HG03139 (cell line): ENCODE measurements at regions not wholly inside any gene's neighbourhood (a gene's known extent, or its start where the extent isn't known, plus 50 kb on each side); places are given as distances from the start of the nearest gene placed in this dataset.
"Not testable (repeated sequence)": the region's sequence is repeated elsewhere in the genome, so short reads cannot be mapped to it uniquely, and the experiment has no call there.

ENCODE experiments used
- ATAC-seq: cut with Tn5 transposase; IDR thresholded peaks from one replicate; pipeline ENCODE4 v1.9.1; 2021; ENCODE audit not compliant: unreplicated experiment

DNA sequence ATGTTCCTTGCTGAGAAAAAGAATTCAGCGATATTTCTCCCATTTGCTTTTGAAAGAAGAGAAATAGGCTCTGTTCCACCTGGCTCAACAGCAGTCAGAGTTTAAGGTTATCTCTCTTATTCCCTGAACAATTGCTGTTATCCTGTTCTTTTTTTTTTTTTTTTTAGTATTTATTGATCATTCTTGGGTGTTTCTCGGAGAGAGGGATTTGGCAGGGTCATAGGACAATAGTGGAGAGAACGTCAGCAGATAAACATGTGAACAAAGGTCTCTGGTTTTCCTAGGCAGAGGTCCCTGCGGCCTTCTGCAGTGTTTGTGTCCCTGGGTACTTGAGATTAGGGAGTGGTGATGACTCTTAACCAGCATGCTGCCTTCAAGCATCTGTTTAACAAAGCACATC lies 77.5 kb upstream of the DST start:
- ATAC-seq: not testable (repeated sequence)

DNA sequence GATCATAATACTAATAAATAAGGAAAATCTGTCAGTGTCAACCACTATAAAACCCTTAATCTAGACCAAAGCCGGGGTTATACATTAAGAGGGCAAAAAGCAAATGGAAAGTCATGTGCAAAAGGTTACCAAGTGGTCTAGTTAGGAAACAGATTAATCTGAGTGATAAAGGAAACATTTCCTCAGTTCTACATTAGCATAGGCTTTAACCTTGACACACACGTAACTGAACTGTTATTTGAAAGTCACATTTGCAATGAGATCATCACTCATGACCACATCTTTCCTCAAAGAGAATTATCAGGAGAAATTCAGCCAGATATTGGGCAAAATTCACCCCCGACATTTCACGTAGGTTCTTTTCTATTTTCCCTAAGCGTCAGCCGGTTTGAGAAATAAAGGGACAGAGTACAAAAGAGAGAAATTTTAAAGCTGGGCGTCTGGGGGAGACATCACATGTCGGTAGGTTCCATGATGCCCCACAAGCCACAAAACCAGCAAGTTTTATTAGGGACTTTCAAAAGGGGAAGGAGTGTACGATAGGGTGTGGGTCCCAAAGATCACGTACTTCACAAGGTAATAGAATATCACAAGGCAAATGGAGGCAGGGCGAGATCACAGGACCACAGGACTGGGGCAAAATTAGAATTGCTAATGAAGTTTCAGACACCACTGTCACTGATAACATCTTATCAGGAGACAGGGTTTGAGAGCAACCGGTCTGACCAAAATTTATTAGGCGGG lies 76.8 kb upstream of the DST start:
- not testable (repeated sequence) for ATAC-seq

DNA sequence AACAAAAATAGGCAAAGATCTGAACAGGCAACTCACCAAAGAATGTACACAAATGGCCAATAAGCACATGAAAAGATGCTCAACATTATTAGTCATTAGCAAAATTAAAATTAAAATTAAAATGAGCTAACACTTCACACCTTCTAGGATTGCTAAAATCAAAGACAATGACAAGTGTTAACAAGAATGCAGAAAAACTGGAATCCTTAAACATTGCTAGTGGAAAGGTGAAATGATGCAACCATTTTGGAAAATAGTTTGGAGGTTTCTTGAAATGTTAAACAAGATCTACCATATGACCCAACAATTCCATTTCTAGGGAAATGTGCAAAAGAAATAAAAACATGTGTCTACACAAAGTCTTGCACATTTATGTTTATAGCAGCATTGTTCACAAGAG lies 75.5 kb upstream of the DST start:
- no peak for ATAC-seq

DNA sequence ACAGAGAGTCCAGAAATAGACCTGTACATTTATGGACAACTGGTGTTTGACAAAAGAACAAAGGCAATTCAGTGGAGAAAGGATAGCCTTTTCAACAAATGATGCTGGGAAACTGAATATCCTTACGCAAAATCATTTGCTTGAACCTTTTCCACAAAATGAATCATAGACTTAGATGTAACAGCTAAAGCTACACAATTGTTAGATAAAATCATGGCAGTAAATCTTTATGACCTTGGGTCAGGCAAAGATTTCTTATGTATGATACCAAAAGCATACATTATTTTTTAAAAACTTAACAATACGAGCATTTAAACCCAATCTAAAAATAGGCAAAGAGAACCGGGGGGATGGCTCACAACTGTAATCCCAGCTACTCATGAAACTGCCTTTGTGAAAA lies 73.5 kb upstream of the DST start:
- no peak for ATAC-seq

DNA sequence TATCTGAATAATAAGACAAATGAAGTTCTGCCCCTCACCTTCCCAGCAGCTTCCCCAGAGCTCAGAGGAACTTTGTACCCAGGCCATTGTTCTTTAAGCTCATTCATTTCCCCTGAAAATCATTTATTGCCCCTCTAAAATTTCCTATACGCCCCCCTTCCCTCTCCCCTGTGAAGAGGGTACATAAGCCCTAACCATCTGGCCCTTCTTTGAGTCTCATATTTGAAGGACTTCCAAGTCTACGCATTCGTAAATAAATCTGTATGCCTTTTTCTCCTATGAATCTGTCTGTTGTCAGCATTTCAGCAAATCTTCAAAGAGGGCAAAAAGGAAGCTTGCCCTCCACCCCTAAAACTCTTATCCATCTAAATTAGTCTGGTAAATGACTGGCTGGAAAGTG lies 73.1 kb upstream of the DST start:
- no peak for ATAC-seq

DNA sequence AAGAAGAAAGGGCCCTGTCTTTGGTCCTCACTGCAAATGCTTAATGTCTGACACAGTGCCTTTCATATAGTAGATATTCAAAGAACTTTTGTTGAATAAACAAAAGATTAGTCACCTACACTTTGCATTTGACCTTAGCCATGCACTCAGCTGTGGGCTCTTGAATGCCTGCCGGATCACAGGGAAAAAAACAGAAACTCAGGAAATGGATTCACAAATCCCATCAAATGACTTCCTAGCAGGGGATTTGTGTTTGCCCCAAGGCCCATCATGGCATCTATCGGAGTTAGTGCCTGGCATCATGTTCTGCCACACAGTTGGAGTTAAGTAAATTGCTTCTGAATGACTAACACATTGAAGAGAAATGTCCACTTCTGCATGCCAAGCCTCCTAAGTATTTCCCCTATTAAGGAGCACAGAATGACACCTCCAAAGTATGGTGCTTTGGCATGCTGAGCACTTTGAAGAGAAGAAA lies 72.3 kb upstream of the DST start:
- ATAC-seq: no peak

DNA sequence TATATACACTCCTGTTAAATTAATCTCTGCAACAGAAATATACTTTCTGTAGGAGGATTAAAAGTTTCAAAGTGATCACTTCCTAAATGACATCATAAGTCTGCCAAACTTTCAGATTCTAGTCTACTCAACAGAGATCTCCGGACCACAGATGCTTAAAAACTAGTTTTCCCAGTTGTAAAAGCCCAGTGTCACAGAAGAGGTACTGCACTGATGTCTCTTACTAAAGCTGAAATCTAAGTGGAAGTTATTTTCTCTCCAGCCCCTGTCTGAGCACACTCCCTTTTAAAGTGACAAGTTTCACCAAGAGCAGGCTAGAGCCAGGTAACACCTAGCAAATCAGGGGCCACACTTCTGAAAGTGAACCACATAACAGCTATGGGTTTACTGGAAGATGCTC lies 71.6 kb upstream of the DST start:
- no peak for ATAC-seq

DNA sequence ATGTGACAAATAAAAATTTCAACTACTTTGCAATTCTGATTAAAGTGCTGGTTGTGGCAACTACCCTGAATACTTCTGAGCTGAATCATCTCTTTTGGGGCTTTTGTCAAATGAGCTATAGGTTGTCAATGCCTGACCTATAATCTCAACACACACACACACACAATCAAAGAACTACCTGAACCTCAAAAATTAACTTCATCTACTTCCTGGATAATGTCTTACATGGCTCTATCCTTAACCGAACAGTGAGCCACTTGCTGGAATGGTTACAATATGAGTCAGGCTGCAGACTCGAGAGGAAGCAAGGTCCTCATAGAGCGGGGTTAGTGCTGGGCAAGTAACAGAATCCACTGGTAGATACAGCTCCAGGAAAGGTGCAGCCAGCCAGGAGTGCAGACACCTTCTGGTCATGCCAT lies 70.6 kb upstream of the DST start:
- no peak for ATAC-seq

DNA sequence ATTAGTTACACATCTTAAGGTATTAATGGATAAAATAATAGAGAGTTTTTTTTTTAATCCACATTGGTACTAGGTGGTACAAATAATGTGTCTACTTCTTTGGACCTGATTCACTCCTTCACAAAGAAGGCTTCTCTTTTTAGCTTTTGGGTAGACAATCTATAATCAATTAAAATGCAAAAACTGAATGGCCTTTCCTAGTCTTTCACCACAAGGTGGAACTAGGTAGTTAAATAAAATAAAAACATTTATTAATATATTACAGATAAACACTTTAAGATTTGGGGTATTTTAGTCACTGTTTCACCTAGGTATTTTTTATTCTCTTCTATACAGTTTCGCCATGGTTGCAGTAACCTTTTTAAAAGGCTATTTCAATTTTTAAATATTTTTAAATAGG lies 68.3 kb upstream of the DST start:
- ATAC-seq: no peak

DNA sequence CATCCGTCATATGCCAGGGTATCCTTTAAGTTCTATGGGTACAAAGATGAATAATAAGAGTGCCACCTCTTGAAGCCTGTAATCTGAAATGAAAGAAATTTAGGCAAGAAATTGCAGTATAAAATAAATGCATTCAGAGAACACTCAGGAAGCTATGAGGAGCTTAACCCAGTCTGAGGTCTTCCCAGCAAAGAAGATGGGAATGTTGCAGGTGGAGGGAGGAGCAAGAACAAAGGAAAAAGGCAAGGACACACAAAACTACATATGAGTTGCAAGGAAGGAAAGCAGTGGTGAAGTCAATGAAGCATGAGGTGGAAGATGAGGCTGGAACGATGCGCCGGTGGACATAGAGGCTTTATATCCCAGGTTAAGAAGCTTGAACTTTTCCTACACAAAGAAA lies 67.0 kb upstream of the DST start:
- no peak for ATAC-seq

DNA sequence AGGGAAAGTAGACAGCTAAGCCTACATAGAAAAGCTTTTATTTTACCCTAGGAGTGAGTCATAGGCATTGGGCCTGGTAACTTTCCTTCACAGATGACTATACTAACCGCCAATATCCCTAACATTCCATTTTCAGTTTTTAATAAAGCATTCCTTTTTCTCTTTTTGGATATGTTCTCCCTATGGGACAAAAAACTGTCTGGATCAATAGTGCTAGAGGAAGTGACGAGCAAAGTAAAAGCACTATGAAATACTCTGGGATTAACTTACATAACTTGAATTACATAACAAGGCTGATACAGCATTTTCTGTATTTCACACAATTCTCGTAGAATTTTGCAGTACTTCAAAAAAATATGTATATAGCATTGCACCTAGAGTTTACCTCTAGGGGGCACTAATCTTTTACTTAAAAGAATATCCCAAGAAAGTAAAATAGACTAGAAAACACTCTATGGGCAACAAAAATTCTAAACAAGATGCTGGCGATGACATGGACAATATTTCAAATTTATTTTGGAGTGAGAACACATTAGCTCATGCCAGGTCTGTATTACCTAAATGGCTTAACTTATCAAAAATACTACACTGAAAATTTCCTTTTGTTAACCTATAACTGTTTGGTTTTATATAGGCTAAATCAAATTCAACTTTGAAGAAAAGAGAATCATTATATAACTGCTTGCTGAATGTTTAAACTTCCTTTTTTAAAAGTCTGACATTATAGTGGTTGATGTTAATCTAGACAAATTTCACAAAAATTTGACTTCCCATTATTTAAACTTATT lies 66.3 kb upstream of the DST start:
- ATAC-seq: no peak

DNA sequence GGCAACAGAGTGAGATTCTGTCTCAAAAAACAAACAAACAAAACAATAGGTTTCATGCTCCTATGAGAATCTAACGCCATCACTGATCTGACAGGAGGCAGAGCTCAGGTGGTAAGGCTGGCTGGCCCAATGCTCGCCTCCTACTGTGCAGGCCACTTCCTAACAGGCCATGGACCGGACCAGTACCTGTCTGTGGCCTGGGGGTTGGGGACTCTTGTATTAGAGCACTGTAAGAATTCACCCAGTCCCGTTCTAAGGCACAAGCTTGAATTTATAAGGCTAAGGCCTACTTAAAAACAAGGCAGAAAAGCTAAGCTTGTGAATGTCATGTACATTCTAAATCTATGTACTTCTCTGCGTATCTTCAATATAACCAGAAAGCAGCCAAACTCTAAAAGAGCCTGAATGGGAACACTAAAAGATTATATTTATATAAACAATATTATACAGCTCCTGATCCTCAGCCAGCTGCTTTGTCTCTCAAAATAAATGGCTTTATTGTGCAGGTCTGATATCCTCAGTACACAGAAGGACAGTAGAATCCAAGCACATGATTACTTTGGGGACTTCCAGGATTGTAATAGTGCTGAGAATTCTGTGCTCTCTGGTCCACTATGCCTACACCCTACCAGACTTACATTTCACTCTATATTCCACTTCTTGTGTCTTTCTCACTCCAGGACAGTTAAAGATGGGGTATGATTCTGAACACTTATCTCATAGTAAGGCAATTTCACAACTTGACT lies 64.5 kb upstream of the DST start:
- ATAC-seq: no peak

DNA sequence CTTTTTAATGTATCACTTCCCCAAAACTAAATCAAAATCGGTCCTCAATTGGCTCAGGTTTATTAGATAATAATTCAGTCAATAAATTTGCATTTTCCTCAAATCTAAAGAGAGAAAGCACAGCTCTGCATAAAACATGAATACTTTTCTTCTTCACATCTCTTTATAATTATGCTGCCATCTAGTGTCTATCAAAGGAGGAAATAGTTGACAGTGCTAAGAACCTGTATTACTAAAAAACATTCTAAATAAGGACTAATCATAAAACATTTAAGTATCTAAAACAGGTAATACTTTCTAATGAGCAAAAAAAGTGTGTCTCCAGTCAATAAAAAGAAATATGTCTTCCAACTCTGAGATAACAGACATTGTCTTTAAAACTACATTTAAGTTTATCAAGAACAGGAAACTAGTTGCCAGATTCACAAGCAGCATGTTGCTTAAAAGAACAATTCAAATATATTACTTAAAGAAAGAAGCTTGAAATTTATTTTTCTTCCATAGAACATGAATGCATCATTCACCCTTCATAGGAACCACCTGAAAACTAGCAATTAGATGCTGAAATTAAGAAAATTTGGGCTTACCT lies 56.5 kb upstream of the DST start:
- ATAC-seq: no peak

DNA sequence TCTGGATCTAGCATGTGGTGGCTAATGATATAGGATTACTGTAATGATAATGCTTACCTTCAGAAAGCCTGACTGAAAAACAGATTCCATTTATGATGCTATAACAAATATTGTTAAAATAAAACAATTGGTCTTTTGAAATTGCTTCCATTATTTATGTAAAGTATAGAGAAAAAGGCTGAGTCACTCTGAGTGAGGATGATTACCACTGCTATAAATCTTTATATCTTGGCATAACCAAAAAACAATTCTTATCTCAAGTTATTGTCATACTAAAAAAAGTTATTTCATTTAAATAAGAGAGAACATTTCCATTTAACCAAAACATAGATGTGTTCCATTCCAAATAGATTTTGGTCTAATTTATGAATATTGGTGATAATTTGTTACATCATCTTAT lies 53.0 kb upstream of the DST start:
- no peak for ATAC-seq

DNA sequence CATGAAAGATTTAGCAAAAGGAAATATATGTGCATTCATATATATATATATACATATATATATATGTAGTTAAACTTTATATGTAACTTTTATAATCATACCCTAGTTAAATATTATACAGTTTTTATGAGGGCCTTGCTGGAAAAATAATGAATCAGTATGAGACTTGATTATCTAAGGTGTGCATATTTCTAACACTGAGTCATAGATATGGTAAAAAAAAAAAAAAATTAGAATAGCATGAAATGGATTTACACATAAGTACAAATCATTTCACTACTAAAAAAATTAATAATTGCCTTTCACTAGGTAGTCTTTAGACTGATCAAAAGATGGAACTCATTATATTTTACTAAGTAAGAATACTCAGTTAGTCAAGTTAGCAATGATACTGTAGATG lies 51.3 kb upstream of the DST start:
- ATAC-seq: no peak

DNA sequence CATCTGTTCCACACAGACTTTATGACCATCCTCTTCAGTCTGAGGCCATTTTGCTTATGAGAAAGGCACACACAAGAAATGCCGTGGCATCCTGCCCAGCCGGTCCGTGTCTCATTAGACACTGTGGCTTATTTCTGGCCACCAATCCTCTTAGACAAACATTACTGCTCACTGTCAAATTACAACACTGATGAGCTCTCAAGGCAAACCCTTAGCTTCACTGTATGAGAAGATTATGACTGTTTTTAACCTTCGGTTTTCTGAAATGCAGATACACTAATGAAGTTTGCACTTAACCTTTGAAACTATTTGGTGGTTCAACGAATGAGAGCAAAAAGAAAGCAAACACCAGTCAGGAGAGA lies 50.5 kb upstream of the DST start:
- ATAC-seq: no peak

DNA sequence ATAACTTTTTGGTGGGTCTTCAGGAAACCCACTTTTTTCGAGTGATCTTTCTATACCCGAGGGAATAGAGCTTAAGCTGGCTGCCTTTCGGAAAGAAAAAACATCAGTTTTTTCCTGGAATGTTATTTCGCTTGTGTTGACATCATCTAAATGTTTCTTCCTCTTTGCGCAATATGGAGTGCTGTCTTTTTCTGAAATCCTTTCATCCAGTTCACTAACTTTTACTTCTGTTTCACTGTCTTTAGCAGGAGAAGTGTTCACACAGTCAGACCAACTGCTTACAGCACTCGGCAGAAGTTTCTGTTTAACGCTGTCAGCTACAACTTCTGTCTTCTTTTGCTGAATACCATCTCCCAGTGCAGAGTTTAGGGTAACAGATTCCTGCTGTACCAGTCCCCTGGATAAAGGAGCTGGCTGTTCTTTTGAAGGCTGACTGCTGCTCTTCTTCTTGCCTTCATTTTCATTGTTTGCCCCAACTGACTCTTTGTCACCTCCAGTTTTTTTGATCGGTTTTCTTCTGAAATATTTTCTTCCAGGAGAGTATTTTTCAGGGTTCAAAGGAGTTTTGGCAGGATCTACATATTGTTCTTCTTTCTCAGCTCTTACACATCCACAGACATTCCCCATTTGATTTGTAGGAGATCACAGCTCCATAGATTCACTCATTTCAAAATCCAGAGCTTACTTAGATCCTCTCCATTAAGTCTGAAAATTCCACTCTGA lies 50.0 kb upstream of the DST start:
- no peak for ATAC-seq
